Astrocyte (in vitro differentiated cells and primary cell): ENCODE measurements at regions not wholly inside any gene's neighbourhood (a gene's known extent, or its start where the extent isn't known, plus 50 kb on each side); places are given as distances from the start of the nearest gene placed in this dataset.

Source experiments
- DNase-seq: peaks from one replicate; pipeline ENCODE4 v3.0.0-alpha.2; 2010; ENCODE audit warnings: low read depth
- FAIRE-seq: peaks from 2 replicates; lab custom pipeline; 2011; peaks lifted over from hg19 to GRCh38; lab: Jason Lieb, UNC
- H2AFZ ChIP-seq: 2 replicates; pipeline ENCODE4 v1.6.0; 2012; ENCODE audit warnings: low read depth, low read length, inconsistent platforms
- H3K27ac ChIP-seq: 2 replicates; pipeline ENCODE4 v1.5.1; 2011; ENCODE audit warnings: low read depth, low read length, inconsistent platforms
- H3K27me3 ChIP-seq: 2 replicates; pipeline ENCODE4 v1.6.0; 2011; ENCODE audit warnings: low read length, inconsistent platforms; ENCODE audit not compliant: insufficient read depth
- H3K36me3 ChIP-seq: 2 replicates; pipeline ENCODE4 v1.5.1; 2011; ENCODE audit warnings: low read length, inconsistent platforms; ENCODE audit not compliant: insufficient read depth
- H3K4me1 ChIP-seq: 2 replicates; pipeline ENCODE4 v1.5.1; 2011; ENCODE audit warnings: low read length, inconsistent platforms; ENCODE audit not compliant: insufficient read depth
- H3K4me2 ChIP-seq: 2 replicates; pipeline ENCODE4 v1.6.0; 2012; ENCODE audit warnings: low read length, inconsistent platforms
- H3K4me3 ChIP-seq: 2 replicates; pipeline ENCODE4 v1.5.1; 2011; ENCODE audit warnings: low read depth, mild to moderate bottlenecking, low read length, inconsistent platforms; ENCODE audit not compliant: insufficient read depth
- H3K79me2 ChIP-seq: 2 replicates; pipeline ENCODE4 v1.6.0; 2012; ENCODE audit warnings: mild to moderate bottlenecking, low read length, inconsistent platforms; ENCODE audit not compliant: insufficient read depth
- H3K9ac ChIP-seq: 2 replicates; pipeline ENCODE4 v1.6.0; 2012; ENCODE audit warnings: mild to moderate bottlenecking, low read length, inconsistent platforms
- H3K9me3 ChIP-seq: 2 replicates; pipeline ENCODE4 v1.5.1; 2012; ENCODE audit warnings: low read depth, mild to moderate bottlenecking, low read length, inconsistent platforms; ENCODE audit not compliant: insufficient read depth
- H4K20me1 ChIP-seq: 2 replicates; pipeline ENCODE4 v1.6.0; 2012; ENCODE audit warnings: low read length, inconsistent platforms; ENCODE audit not compliant: insufficient read depth
- H3K27ac Mint-ChIP-seq: one replicate; pipeline ENCODE4 v1.8.0; 2021; ENCODE audit warnings: mild to moderate bottlenecking, mixed read lengths; ENCODE audit not compliant: unreplicated experiment
- H3K27me3 Mint-ChIP-seq: one replicate; pipeline ENCODE4 v1.8.0; 2021; ENCODE audit warnings: low read depth, mixed read lengths; ENCODE audit not compliant: unreplicated experiment
- H3K36me3 Mint-ChIP-seq: one replicate; pipeline ENCODE4 v1.8.0; 2021; ENCODE audit warnings: low read depth, mixed read lengths; ENCODE audit not compliant: unreplicated experiment
- H3K4me1 Mint-ChIP-seq: one replicate; pipeline ENCODE4 v1.8.0; 2021; ENCODE audit warnings: low read depth, mixed read lengths; ENCODE audit not compliant: unreplicated experiment
- H3K4me3 Mint-ChIP-seq: one replicate; pipeline ENCODE4 v1.8.0; 2021; ENCODE audit warnings: mild to moderate bottlenecking, moderate library complexity, mixed read lengths; ENCODE audit not compliant: unreplicated experiment
- H3K9me3 Mint-ChIP-seq: one replicate; pipeline ENCODE4 v1.8.0; 2021; ENCODE audit warnings: mild to moderate bottlenecking, mixed read lengths; ENCODE audit not compliant: unreplicated experiment
- EZH2 ChIP-seq: IDR thresholded peaks from 2 replicates; pipeline ENCODE4 v1.6.1; 2012; ENCODE audit warnings: mild to moderate bottlenecking, low read length, inconsistent platforms; ENCODE audit not compliant: insufficient read depth
- TF ChIP-seq, protein P1 (sequence below): IDR thresholded peaks from 2 replicates; pipeline ENCODE4 v1.5.1; 2011; ENCODE audit warnings: low read depth, mild to moderate bottlenecking, inconsistent platforms, low read length, moderate library complexity; ENCODE audit not compliant: insufficient read depth

DNA sequence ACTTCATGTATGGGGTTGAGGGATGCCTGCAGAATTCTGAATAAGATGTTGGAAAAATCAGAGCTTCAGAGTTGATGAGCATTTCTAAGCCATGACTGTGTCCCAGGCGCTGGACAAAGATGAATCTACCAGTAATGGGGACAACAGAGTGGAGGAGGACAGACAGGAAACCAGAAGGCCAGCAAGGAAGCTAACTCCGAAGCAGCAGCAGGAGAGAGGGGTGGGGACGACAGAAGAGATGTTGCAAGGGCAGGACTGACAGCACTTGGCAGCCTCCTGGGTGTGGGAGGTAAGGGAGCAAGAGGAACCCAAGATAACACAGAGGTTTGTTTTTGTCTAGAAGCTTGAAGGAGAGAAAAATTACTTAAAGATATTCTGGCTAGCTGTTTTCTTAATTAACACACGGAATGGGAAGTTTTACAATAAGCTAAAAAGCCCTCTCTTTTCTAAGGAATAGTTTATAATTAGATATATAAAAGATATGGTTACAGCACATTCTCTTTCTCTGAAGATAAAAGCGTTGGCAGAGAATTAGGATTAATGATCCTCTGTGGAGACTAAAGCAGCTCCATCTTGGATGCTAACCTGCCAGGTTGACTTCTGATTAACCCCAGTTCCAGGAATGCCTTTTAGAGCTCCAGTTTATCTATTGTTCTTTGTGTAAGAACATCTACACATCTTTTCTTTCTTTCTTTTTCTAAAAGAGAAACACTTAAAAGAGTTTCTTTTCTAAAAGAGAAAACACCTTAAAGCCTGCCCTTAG lies 92.7 kb downstream of the TENT5C start:
- H3K4me2 ChIP-seq = no peak overlapping the region
- H3K4me3 Mint-ChIP-seq = no peak overlapping the region
- H3K36me3 ChIP-seq = no peaks in the 10 kb centered on the region
- no peaks in the 10 kb centered on the region for H3K27me3 Mint-ChIP-seq
- H4K20me1 ChIP-seq = no peaks in the 10 kb centered on the region
- H3K4me3 ChIP-seq = no peak overlapping the region
- H3K4me1 ChIP-seq = peaks cover 13% of the 10 kb centered on the region
- no peaks in the 10 kb centered on the region for H3K36me3 Mint-ChIP-seq
- H3K9me3 Mint-ChIP-seq = no peaks in the 10 kb centered on the region
- no peaks in the 10 kb centered on the region for H3K9me3 ChIP-seq
- H2AFZ ChIP-seq = no peak overlapping the region
- H3K27me3 ChIP-seq = no peaks in the 10 kb centered on the region
- DNase-seq = peak; percentile 78
- H3K9ac ChIP-seq = no peak overlapping the region
- H3K27ac Mint-ChIP-seq = no peak overlapping the region
- H3K4me1 Mint-ChIP-seq = peaks cover 28% of the 10 kb centered on the region
- H3K79me2 ChIP-seq = no peaks in the 10 kb centered on the region
- TF ChIP-seq EZH2 = no peak
- TF ChIP-seq, protein P1, sequence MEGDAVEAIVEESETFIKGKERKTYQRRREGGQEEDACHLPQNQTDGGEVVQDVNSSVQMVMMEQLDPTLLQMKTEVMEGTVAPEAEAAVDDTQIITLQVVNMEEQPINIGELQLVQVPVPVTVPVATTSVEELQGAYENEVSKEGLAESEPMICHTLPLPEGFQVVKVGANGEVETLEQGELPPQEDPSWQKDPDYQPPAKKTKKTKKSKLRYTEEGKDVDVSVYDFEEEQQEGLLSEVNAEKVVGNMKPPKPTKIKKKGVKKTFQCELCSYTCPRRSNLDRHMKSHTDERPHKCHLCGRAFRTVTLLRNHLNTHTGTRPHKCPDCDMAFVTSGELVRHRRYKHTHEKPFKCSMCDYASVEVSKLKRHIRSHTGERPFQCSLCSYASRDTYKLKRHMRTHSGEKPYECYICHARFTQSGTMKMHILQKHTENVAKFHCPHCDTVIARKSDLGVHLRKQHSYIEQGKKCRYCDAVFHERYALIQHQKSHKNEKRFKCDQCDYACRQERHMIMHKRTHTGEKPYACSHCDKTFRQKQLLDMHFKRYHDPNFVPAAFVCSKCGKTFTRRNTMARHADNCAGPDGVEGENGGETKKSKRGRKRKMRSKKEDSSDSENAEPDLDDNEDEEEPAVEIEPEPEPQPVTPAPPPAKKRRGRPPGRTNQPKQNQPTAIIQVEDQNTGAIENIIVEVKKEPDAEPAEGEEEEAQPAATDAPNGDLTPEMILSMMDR = no peak
- FAIRE-seq = no peak
- no peak overlapping the region for H3K27ac ChIP-seq

DNA sequence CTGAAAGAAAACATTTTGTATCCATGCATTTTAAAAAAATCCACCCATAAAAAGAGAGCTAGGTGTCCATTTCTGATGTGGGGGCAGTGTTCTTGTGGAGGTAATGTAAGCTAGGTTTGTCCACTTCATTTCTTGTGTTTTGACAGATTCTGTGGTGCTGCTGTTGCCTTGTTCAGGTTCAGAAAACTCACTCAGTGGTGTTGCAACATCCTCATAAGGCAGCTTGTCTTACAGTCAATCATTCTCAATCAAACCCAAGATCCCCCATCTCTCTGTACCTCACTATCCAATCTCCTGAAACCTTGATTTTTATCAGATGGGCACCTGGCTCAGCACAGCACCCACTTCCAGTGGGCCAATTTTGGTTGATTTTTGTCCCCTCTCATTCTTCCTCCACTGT lies 94.1 kb downstream of the TENT5C start:
- TF ChIP-seq, protein P1 = no peak
- no peak for TF ChIP-seq EZH2
- H3K27ac ChIP-seq = no peak overlapping the region
- Mint-ChIP-seq H3K4me1 (peaks cover 28% of the 10 kb centered on the region), H3K27me3 (no peaks in the 10 kb centered on the region), H3K36me3 (no peaks in the 10 kb centered on the region), H3K27ac (no peak overlapping the region), H3K4me3 (no peak overlapping the region), H3K9me3 (no peaks in the 10 kb centered on the region)
- no peaks in the 10 kb centered on the region for H4K20me1 ChIP-seq
- H3K27me3 ChIP-seq = no peaks in the 10 kb centered on the region
- H3K4me1 ChIP-seq = peaks cover 13% of the 10 kb centered on the region
- H3K9me3 ChIP-seq = no peaks in the 10 kb centered on the region
- no peak overlapping the region for H3K9ac ChIP-seq
- DNase-seq = no peak
- H3K36me3 ChIP-seq = no peaks in the 10 kb centered on the region
- no peaks in the 10 kb centered on the region for H3K79me2 ChIP-seq
- H2AFZ ChIP-seq = no peak overlapping the region
- H3K4me2 ChIP-seq = no peak overlapping the region
- no peak overlapping the region for H3K4me3 ChIP-seq
- FAIRE-seq = no peak

DNA sequence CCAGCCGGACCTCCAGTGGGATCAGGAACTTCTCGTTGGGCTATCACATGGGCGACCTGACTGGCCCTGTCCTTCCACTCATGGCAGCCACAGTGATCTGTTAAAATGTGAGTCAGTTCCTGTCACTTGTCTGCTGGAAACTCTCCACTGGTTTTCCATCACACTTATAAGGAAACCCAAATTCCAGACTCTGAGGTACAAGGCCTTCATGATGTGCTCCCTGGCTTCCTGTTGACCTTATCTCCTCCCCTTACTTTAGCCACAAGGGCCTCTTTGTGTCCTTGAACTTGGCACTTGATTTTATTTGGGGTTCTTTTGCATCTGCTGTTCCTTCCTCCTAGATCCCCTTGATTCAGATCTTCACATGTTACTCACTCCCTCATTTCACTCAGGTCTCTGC lies 96.8 kb downstream of the TENT5C start:
- H3K27ac Mint-ChIP-seq = no peak overlapping the region
- H3K4me1 ChIP-seq = no peaks in the 10 kb centered on the region
- no peak overlapping the region for H3K27ac ChIP-seq
- H3K4me2 ChIP-seq = no peak overlapping the region
- TF ChIP-seq, protein P1 = no peak
- no peak for TF ChIP-seq EZH2
- H3K27me3 ChIP-seq = no peaks in the 10 kb centered on the region
- no peak overlapping the region for H3K4me3 Mint-ChIP-seq
- peaks cover 7% of the 10 kb centered on the region for H3K4me1 Mint-ChIP-seq
- no peak overlapping the region for H3K9ac ChIP-seq
- no peaks in the 10 kb centered on the region for H3K27me3 Mint-ChIP-seq
- no peak overlapping the region for H3K4me3 ChIP-seq
- peaks cover 8% of the 10 kb centered on the region for H3K9me3 Mint-ChIP-seq
- no peaks in the 10 kb centered on the region for H4K20me1 ChIP-seq
- no peak overlapping the region for H2AFZ ChIP-seq
- DNase-seq = no peak
- no peak for FAIRE-seq
- H3K36me3 Mint-ChIP-seq = no peaks in the 10 kb centered on the region
- no peaks in the 10 kb centered on the region for H3K36me3 ChIP-seq
- H3K9me3 ChIP-seq = no peaks in the 10 kb centered on the region
- H3K79me2 ChIP-seq = no peaks in the 10 kb centered on the region
